OCI-LY3 (cell line): ENCODE measurements at regions not wholly inside any gene's neighbourhood (a gene's known extent, or its start where the extent isn't known, plus 50 kb on each side); places are given as distances from the start of the nearest gene placed in this dataset.

ENCODE experiments used
- H2AFZ ChIP-seq: fragments of 200-600, 300-600 bp; shearing (Covaris generic); 2 replicates; pipeline ENCODE4 v1.6.0; 2014; ENCODE audit warnings: antibody characterized with exemption, low read depth, low read length
- H3K27ac ChIP-seq: fragments of 200-600, 300-600 bp; sonication (generic); 2 replicates; pipeline ENCODE4 v1.5.1; 2014; ENCODE audit warnings: mild to moderate bottlenecking, low read length, moderate library complexity, mixed read lengths
- H3K27me3 ChIP-seq: fragments of 200-600, 300-600 bp; sonication (generic); 2 replicates; pipeline ENCODE4 v1.6.1; 2014; ENCODE audit warnings: low read depth, low read length, mixed read lengths
- H3K36me3 ChIP-seq: fragments of 200-600, 300-600 bp; sonication (generic); replicated peaks from 2 replicates; pipeline ENCODE3; 2014; ENCODE audit warnings: low read depth, low read length, mixed read lengths
- H3K4me1 ChIP-seq: fragments of 300-600, 200-600 bp; sonication (generic); 2 replicates; pipeline ENCODE4 v1.6.1; 2014; ENCODE audit warnings: low read length, mixed read lengths
- H3K4me2 ChIP-seq: fragments of 200-600, 300-600 bp; sonication (generic); 2 replicates; pipeline ENCODE4 v1.6.1; 2014; ENCODE audit warnings: low read length, mixed read lengths
- H3K4me3 ChIP-seq: fragments of 300-600, 200-600 bp; sonication (generic); 2 replicates; pipeline ENCODE4 v1.5.1; 2014; ENCODE audit warnings: antibody characterized with exemption, mild to moderate bottlenecking, low read length, moderate library complexity
- H3K79me2 ChIP-seq: fragments of 300-600, 200-600 bp; shearing (Covaris generic); 2 replicates; pipeline ENCODE4 v1.6.1; 2014; ENCODE audit warnings: mild to moderate bottlenecking, low read length, mixed read lengths
- H3K9ac ChIP-seq: fragments of 300-600, 200-600 bp; shearing (Covaris generic); 2 replicates; pipeline ENCODE4 v1.6.0; 2014; ENCODE audit warnings: mild to moderate bottlenecking, low read length, moderate library complexity
- H3K9me3 ChIP-seq: fragments of 200-600, 300-600 bp; shearing (Covaris generic); 2 replicates; pipeline ENCODE4 v1.6.1; 2014; ENCODE audit warnings: low read length, mixed read lengths; ENCODE audit not compliant: insufficient read depth
- H4K20me1 ChIP-seq: fragments of 200-600, 300-600 bp; sonication (generic); 2 replicates; pipeline ENCODE4 v1.6.1; 2016; ENCODE audit warnings: low read length, mixed read lengths; ENCODE audit not compliant: insufficient read depth
- EZH2phosphoT487 ChIP-seq: fragments of 200-600 bp; shearing (Covaris generic); IDR thresholded peaks from 2 replicates; pipeline ENCODE4 v1.6.1; 2018; ENCODE audit warnings: antibody characterized with exemption, mixed run types, low read depth
- TF ChIP-seq, protein P1 (sequence below): fragments of 200-600, 300-600 bp; sonication (generic); IDR thresholded peaks from 2 replicates; pipeline ENCODE4 v1.5.1; 2014; ENCODE audit warnings: antibody characterized with exemption, low read length, low read depth

DNA sequence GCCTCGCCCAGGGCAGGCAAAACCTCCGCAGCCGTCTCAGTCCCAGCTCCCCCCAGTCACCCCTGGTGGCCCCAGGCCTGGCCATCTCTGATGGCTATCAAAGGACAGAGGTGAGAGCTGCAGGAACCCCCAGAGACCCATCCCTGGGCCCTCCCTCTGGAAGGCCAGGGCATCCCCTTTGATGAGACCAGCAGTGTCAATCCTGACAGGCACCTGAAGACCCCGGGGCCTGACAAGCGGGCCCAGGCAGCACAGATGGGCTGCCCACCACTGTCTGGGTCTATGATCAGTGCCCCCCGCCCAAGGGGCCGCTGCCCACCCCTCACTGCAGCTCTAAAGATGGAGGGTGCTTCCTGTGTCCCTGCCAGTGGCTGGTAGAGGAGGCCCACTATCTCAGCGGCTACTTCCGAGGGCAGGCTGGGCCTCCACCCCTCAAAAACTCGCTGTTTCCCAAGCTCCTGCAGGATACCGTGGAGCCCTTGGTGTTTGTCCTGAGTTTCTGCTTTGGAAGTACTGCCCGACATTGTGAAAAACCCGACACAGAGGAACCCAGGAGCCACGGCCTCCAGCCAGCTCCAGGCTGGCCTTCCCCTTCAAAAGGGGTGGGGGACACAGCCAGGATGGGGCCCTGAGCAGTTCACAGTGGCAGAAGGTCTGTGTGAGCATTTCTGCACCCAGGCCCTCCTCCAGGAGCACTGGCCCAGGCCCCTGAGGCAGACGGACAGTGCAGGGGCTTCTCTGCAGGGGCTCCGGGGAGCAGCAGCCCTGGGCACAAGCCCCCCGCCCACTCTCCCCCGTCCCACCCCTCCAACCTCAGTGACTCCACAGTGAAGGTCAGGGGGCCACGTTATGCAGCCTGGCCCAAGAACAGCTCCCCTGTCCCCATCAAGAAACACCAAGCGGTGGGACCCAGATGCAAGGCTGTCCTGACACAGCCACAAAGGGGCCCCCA, 99.2 kb downstream of the PDGFA start:
- no peaks in the 10 kb centered on the region for H3K9me3 ChIP-seq
- H3K27me3 ChIP-seq, result no peaks in the 10 kb centered on the region
- no peaks in the 10 kb centered on the region for H3K36me3 ChIP-seq
- H4K20me1 ChIP-seq, result no peaks in the 10 kb centered on the region
- H3K4me3 ChIP-seq, result no peak overlapping the region
- no peak overlapping the region for H2AFZ ChIP-seq
- H3K27ac ChIP-seq, result no peak overlapping the region
- H3K79me2 ChIP-seq, result no peaks in the 10 kb centered on the region
- no peak for TF ChIP-seq EZH2phosphoT487
- TF ChIP-seq, protein P1, sequence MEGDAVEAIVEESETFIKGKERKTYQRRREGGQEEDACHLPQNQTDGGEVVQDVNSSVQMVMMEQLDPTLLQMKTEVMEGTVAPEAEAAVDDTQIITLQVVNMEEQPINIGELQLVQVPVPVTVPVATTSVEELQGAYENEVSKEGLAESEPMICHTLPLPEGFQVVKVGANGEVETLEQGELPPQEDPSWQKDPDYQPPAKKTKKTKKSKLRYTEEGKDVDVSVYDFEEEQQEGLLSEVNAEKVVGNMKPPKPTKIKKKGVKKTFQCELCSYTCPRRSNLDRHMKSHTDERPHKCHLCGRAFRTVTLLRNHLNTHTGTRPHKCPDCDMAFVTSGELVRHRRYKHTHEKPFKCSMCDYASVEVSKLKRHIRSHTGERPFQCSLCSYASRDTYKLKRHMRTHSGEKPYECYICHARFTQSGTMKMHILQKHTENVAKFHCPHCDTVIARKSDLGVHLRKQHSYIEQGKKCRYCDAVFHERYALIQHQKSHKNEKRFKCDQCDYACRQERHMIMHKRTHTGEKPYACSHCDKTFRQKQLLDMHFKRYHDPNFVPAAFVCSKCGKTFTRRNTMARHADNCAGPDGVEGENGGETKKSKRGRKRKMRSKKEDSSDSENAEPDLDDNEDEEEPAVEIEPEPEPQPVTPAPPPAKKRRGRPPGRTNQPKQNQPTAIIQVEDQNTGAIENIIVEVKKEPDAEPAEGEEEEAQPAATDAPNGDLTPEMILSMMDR, result no peak
- H3K4me2 ChIP-seq, result no peak overlapping the region
- no peaks in the 10 kb centered on the region for H3K4me1 ChIP-seq
- no peak overlapping the region for H3K9ac ChIP-seq

GRCh38 chr7:421136-421991, 98.3 kb downstream of the PDGFA start:
- Histone ChIP-seq H3K4me2 (no peak overlapping the region), H3K36me3 (no peaks in the 10 kb centered on the region), H2AFZ (no peak overlapping the region), H3K27me3 (no peaks in the 10 kb centered on the region), H3K4me1 (no peaks in the 10 kb centered on the region), H4K20me1 (no peaks in the 10 kb centered on the region), H3K27ac (no peak overlapping the region), H3K4me3 (no peak overlapping the region), H3K79me2 (no peaks in the 10 kb centered on the region), H3K9me3 (no peaks in the 10 kb centered on the region), H3K9ac (no peak overlapping the region)
- no peak for TF ChIP-seq EZH2phosphoT487
- TF ChIP-seq, protein P1, result no peak

- no peak overlapping the region for H3K4me2 ChIP-seq
Measured at GRCh38 chr7:422191-422885, 97.3 kb downstream of the PDGFA start.

More at GRCh38 chr7:422191-422885, 97.3 kb downstream of the PDGFA start:
- Histone ChIP-seq H3K36me3 (no peaks in the 10 kb centered on the region), H3K4me1 (no peaks in the 10 kb centered on the region), H3K9ac (no peak overlapping the region), H3K9me3 (no peaks in the 10 kb centered on the region), H2AFZ (no peak overlapping the region), H3K27me3 (no peaks in the 10 kb centered on the region), H3K4me3 (no peak overlapping the region), H4K20me1 (no peaks in the 10 kb centered on the region), H3K79me2 (no peaks in the 10 kb centered on the region), H3K27ac (no peak overlapping the region)
- TF ChIP-seq, protein P1, result no peak
- no peak for TF ChIP-seq EZH2phosphoT487
